LoVo (cell line): ENCODE measurements at regions not wholly inside any gene's neighbourhood (a gene's known extent, or its start where the extent isn't known, plus 50 kb on each side); places are given as distances from the start of the nearest gene placed in this dataset.

Source experiments
- DNase-seq: peaks from one replicate; pipeline ENCODE4 v3.0.0-alpha.2; 2016; ENCODE audit warnings: low spot score

GRCh38 chr20:62527781-62528180, 52.0 kb upstream of the GATA5 start:
- DNase-seq, result no peak

DNA sequence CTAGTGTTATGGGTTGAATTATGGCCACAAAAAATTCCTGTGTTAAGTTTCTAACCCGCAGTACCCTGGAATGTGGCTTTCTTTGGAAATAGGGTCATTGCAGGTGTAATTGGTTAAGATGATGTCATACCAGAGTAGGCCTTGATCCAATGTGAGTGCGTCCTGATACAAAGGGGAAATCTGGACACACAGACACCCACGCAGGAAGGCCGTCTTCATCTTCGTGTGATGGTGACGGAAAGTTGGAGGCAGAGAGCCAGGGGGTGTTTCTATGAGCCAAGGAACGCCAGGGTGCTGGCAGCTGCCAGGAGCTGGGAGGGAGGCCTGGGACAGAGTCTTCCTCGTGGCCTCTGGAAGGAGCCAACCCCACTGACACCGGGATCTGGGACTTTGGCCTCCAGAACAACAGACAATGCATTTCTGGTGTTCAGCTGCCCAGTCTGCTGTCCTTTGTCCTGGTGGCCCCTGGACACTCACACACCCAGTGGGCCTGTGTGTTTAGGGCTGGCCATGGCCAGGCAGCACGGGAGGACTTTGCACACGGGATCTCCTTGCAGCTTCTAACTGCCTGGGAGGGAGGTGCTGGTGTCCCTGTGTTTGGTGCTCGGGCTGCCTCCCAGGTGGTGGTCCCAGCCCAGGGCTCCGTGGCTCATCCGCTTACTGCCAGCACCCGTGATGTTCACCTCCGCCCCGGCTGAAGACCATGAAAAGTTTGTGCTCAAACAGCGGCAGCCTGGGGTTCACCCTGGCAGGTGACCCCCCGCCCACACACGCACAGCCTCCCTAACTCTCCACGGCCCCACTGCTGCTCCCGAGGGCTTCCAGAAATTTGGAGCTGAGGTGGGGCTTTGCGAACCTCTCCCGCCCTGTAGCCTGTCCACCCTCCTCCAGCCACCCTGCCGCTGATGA, 53.4 kb upstream of the GATA5 start:
- no peak for DNase-seq

DNA sequence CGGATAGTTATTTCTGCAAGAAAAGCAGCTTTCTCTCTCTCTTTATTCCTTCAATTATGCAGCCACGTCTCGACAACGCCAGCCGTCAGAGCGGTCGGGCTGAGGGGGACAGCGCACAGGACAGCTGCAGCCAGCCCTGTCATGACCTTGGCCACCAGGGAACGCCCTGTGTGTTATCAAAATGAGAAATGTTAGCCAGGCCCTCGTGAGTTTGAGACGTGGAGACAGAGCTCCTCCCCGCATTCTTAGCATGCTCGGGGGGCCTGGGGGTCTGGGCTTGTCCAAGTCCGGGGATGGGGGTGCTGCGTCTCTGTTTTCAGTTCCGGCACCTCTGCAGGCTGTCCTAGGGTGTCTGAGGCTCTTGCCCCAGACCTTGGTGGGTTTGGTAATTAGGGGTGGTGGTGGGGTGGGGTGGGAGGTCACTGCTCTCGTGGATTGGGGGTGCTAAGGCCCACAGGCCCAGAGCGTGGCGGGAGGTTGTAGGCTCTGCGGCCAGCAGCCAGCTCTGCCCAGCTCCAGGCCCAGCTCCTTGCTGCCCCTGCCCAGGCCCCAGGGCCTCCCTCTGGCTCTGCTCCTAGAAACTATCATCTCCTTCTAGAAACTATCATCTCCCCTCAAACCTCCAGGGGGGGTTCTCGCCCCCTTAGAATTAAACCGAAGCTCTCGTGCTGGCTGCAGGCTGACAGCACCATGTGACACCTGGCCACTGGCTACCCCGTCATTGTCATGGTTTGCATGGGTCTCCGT, 54.3 kb upstream of the GATA5 start:
- DNase-seq, result no peak

DNA sequence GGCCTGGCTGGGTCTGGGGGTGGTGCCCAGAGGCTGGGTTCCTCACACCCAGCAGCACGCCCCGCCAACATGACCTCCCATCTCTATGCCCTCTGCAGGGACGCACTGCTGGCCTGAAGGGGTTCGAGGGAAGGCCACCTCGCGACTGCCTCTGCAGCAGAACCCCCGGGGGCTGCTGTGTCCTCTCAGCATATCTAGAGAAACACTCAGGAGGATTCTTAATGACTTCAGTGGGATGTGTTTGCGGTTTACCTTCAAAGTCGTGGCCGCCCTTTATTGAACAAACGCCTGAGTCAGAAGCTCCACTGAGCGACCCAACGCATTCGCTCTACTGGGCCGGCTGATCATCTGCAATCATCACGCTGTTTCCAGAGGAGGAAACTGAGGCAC, 54.8 kb upstream of the GATA5 start:
- no peak for DNase-seq

DNA sequence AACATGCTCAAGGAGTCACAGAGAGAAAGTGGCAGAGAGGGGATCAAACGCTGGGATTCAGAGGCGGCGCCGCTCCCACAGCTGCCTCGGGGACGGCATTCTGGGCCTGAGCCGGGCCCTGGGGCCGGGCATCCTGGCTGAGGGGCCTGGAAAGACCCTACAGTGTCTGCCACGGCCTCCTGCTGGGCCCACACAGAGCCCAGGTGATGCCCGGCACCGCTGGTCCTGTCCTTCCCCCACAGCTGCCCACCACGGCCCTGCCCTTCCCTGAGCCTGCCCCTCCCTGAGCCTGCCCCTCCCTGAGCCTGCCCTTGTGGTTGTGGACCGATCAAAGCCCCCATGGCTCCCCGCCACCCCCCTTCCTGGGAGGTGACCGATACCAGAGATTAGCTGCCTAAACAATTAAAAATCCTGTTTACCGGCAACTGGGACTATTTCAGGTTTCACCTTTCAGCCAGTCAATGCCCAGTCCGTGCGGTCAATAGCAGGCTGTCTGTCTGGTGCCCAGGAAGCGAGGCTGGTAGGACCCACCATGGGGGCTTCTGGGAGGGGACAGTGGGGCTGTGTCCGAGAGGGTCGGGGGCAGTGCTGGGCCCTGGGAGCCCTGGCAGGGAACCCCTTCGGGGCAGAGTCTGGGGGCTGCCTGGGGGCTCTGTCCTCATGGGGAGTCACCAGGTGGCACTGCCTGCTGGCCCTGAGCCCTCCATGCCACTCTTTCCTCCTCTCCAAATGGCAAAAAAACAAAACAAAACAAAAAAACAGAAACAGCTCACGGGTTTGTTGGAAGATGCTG, 55.4 kb upstream of the GATA5 start:
- no peak for DNase-seq

GRCh38 chr20:62532921-62533320, 57.1 kb upstream of the GATA5 start:
- DNase-seq, result no peak

DNA sequence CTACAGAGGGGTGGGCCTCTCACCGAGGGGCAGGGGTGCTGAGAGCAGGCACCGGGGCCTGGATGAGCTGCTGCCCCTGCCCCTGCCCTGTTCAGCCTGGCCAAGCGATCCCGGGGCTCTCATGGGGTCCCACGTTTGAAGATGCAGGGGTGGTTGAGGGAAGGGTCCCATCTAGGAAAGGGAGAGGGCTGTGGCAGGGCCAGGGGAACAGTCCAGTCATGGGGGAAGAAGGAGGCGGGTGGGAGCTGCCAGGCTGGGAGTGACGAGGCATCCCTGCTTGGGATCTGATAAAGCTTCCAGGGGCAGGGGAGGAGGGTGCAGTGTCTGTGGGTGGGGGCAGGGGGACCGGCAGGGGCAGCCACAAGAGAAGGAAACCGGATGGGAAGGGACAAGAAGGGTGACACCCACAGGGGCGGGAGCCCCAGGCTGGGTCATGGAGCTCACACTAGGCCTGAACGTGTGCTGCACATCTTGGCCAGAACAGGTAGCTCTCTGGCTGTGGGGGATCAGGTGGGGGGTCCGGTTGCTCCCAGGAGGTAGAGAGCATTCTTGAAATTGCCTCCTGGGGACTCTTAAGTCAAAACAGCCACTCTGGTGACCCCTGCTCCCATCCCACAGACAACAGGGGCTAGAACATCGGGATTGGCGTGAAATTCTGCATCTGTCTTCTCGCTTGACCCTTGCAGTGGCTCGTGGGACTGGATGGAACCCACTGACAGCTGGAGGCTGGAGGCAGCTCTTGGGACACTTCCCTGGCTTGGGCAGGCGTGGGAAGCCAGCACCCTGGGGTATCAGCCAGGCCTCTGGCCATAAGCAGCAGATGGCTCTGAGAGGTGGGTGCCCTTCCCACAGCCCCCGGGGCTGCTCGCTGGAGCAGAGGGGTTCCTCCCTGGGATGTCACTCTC, 58.0 kb upstream of the GATA5 start:
- DNase-seq, result no peak

- no peak for DNase-seq
Observed at GRCh38 chr20:62534526-62535221, 58.9 kb upstream of the GATA5 start.

GRCh38 chr20:62535282-62535811, 59.6 kb upstream of the GATA5 start:
- DNase-seq, result no peak

- no peak for DNase-seq
Observed at GRCh38 chr20:62535964-62536363, 60.2 kb upstream of the GATA5 start.

DNA sequence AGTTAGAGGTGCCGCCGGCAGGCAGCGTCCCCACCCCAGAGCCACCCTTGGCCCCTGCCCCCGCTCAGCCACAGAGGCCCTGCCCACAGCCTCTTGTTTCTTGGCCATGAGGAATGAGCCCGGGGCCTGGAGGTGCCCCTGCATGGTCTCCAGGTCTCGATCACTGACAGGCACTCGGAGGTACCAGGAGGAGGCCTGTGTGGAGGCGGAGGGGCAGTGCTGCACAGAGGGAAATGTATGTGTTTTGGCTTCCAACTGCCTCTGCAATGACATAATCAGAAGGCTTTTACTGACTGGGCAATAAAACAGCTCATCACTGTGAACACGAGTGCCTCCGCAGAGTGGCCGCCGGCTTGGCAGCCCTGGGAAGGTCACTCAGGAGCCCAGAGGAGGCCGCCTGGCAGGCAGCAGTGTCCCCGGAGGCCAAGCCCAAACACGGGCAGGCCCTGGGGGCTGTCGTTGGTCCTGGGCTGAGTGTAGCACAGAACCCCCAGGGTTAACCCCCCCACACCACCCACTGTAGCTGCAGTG, 61.1 kb upstream of the GATA5 start:
- no peak for DNase-seq

- DNase-seq, result no peak
Observed at GRCh38 chr20:62537649-62538292, 62.0 kb upstream of the GATA5 start.

- no peak for DNase-seq
Observed at GRCh38 chr20:62539198-62540045, 63.6 kb upstream of the GATA5 start.

DNA sequence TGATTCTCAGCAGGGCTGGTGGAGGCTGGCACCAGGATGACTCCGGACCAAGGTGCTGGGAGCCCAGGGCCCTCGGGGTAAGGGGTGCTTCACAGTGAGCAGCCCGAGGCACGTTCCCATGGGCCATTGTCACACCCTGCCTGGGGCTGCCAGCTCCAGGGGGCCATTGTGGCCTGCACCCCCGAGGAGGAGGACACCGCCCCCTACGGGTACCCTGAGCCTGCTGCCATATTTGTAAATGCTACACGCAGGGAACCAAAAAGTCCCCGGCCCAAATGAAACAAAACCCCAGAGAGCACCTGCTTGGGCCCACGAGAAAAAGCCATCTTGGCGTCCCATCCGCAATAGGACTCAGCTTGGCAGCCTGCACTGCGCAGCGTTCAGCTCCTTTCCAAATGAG, 64.7 kb upstream of the GATA5 start:
- no peak for DNase-seq

GRCh38 chr20:62542862-62543261, 67.1 kb upstream of the GATA5 start:
- DNase-seq, result no peak

GRCh38 chr20:62543470-62544302, 67.9 kb upstream of the GATA5 start:
- no peak for DNase-seq

DNA sequence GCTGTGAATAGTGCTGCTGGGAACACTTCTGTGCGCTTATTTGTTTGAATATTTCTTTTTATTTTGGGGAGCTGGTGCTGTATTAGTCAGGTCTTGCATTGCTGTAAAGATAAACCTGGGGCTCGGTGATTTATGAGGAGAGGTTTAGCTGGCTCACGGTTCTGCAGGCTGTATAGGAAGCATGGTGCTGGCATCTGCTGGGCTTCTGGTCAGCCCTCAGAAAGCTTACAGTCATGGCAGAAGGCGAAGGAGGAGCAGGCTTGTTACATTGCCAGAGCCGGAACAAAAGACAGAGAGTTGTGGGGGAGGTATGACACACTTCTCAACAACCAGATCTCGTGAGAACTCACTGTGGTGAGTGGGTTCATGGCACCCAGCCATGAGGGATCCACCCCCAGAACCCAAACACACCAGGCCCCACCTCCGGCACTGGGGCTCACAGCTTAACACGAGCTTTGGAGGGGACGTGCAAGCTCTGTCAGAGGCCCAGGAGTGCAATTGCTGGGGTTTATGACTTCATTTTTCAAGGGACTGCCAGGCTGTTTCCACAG, 68.8 kb upstream of the GATA5 start:
- DNase-seq, result no peak

GRCh38 chr20:62545271-62545670, 69.5 kb upstream of the GATA5 start:
- no peak for DNase-seq
